ENCODE measurements at regions not wholly inside any gene's neighbourhood (a gene's known extent, or its start where the extent isn't known, plus 50 kb on each side); places are given as distances from the start of the nearest gene placed in this dataset.

- Histone ChIP-seq H2AFZ (ENCODE audit: insufficient read depth, low read depth, low read length, poor library complexity, severe bottlenecking) (no peak overlapping the region), H4K20me1 (ENCODE audit: control insufficient read depth, insufficient read depth, low read length, poor library complexity, severe bottlenecking) (no peaks in the 10 kb centered on the region), H3K4me1 (ENCODE audit: control insufficient read depth in 2 of 2, insufficient read depth in 2 of 2, low read length in 2 of 2) (no peaks in the 10 kb centered on the region), H3K4me3 (ENCODE audit: control extremely low read depth in 1 of 5, extremely low read depth in 1 of 5, insufficient read depth in 1 of 5, low read depth in 2 of 5, low read length in 4 of 5) (no peak overlapping the region), H3K79me2 (ENCODE audit: control insufficient read depth, insufficient read depth, low read length) (no peaks in the 10 kb centered on the region), H3K27ac (ENCODE audit: low read length in 2 of 2) (no peak overlapping the region), H3K27me3 (replicated peaks in 1 of 4; ENCODE audit: control extremely low read depth in 1 of 4, control insufficient read depth in 3 of 4, insufficient read depth in 4 of 4, low read length in 3 of 4) (peaks cover 0 to 2% (median 0%) of the 10 kb centered on the region in 4 experiments), H3K9me3 (ENCODE audit: control extremely low read depth in 1 of 3, control insufficient read depth in 2 of 3, insufficient read depth in 1 of 3, low read length in 2 of 3) (no peaks in the 10 kb centered on the region), H3K4me2 (replicated peaks; ENCODE audit: low read depth, low read length, poor library complexity, severe bottlenecking) (no peak overlapping the region), H3K9ac (ENCODE audit: low read length) (no peak overlapping the region), H3K36me3 (replicated peaks in 1 of 2; ENCODE audit: control extremely low read depth in 1 of 2, control insufficient read depth in 1 of 2, extremely low read depth in 1 of 2, insufficient read depth in 2 of 2, low read length in 1 of 2) (no peaks in the 10 kb centered on the region)
- CTCF ChIA-PET = no interaction called here
- H3K4me3 Mint-ChIP-seq = no peak overlapping the region
- ATAC-seq (ENCODE audit: low read depth) (no peak), DNase-seq (no peak)
- POLR2A ChIA-PET = no interaction called here
- TF ChIP-seq EZH2 (IDR thresholded peaks at IDR 0.05; ENCODE audit: borderline replicate concordance, insufficient read depth, low read depth, low read length, poor library complexity, severe bottlenecking) (no peak), CTCF (IDR thresholded peaks at IDR 0.05) (no peak)
- no peaks in the 10 kb centered on the region for H3K9me3 Mint-ChIP-seq (ENCODE audit: insufficient read depth)
- peaks cover 34% of the 10 kb centered on the region for H3K27me3 Mint-ChIP-seq
- no peak overlapping the region for H3K27ac Mint-ChIP-seq
- no peaks in the 10 kb centered on the region for H3K4me1 Mint-ChIP-seq
- 89% methylated on average over 3 of the region's 7 CpGs for WGBS (ENCODE audit: insufficient coverage)
- intact Hi-C loops (cut with micrococcal nuclease) = no loop called here
These were observed 248.7 kb downstream of the ADGRG6 start for GRCh38 chr6:142550310-142551063.

- H3K27me3 ChIP-seq (replicated peaks in 1 of 4; ENCODE audit: control extremely low read depth in 1 of 4, control insufficient read depth in 3 of 4, insufficient read depth in 4 of 4, low read length in 3 of 4) = peaks cover 0 to 2% (median 0%) of the 10 kb centered on the region in 4 experiments
- intact Hi-C loops (cut with micrococcal nuclease) = no loop called here
- Mint-ChIP-seq H3K4me1 (no peaks in the 10 kb centered on the region), H3K27me3 (peaks cover 36% of the 10 kb centered on the region), H3K4me3 (no peak overlapping the region), H3K9me3 (ENCODE audit: insufficient read depth) (no peaks in the 10 kb centered on the region), H3K27ac (no peak overlapping the region)
- H4K20me1 ChIP-seq (ENCODE audit: control insufficient read depth, insufficient read depth, low read length, poor library complexity, severe bottlenecking) = no peaks in the 10 kb centered on the region
- TF ChIP-seq CTCF (IDR thresholded peaks at IDR 0.05) = no peak
- no peak for TF ChIP-seq EZH2 (IDR thresholded peaks at IDR 0.05; ENCODE audit: borderline replicate concordance, insufficient read depth, low read depth, low read length, poor library complexity, severe bottlenecking)
- no peaks in the 10 kb centered on the region for H3K79me2 ChIP-seq (ENCODE audit: control insufficient read depth, insufficient read depth, low read length)
- H3K4me1 ChIP-seq (ENCODE audit: control insufficient read depth in 2 of 2, insufficient read depth in 2 of 2, low read length in 2 of 2) = no peaks in the 10 kb centered on the region
- WGBS (ENCODE audit: insufficient coverage) = 57% methylated on average over 9 of the region's 9 CpGs
- no peak overlapping the region for H3K27ac ChIP-seq (ENCODE audit: low read length in 2 of 2)
- ATAC-seq (ENCODE audit: low read depth) (no peak), DNase-seq (no peak)
- no peak overlapping the region for H3K9ac ChIP-seq (ENCODE audit: low read length)
- H3K4me2 ChIP-seq (replicated peaks; ENCODE audit: low read depth, low read length, poor library complexity, severe bottlenecking) = no peak overlapping the region
- H3K4me3 ChIP-seq (ENCODE audit: control extremely low read depth in 1 of 5, extremely low read depth in 1 of 5, insufficient read depth in 1 of 5, low read depth in 2 of 5, low read length in 4 of 5) = no peak overlapping the region
- POLR2A ChIA-PET = no interaction called here
- CTCF ChIA-PET = no interaction called here
- H2AFZ ChIP-seq (ENCODE audit: insufficient read depth, low read depth, low read length, poor library complexity, severe bottlenecking) = no peak overlapping the region
- H3K36me3 ChIP-seq (replicated peaks in 1 of 2; ENCODE audit: control extremely low read depth in 1 of 2, control insufficient read depth in 1 of 2, extremely low read depth in 1 of 2, insufficient read depth in 2 of 2, low read length in 1 of 2) = no peaks in the 10 kb centered on the region
- no peaks in the 10 kb centered on the region for H3K9me3 ChIP-seq (ENCODE audit: control extremely low read depth in 1 of 3, control insufficient read depth in 2 of 3, insufficient read depth in 1 of 3, low read length in 2 of 3)
These were observed 249.5 kb downstream of the ADGRG6 start for GRCh38 chr6:142551274-142551811.
